Cerebellar nuclear complex (tissue), 1 donor: ENCODE measurements at regions not wholly inside any gene's neighbourhood (a gene's known extent, or its start where the extent isn't known, plus 50 kb on each side); places are given as distances from the start of the nearest gene placed in this dataset.
"Not testable (repeated sequence)": the region's sequence is repeated elsewhere in the genome, so short reads cannot be mapped to it uniquely, and the experiment has no call there.

Experiments
- DNase-seq, 2 experiments: peaks; one replicate each; lab custom pipeline; 2025; lab: John Stamatoyannopoulos, UW

DNA sequence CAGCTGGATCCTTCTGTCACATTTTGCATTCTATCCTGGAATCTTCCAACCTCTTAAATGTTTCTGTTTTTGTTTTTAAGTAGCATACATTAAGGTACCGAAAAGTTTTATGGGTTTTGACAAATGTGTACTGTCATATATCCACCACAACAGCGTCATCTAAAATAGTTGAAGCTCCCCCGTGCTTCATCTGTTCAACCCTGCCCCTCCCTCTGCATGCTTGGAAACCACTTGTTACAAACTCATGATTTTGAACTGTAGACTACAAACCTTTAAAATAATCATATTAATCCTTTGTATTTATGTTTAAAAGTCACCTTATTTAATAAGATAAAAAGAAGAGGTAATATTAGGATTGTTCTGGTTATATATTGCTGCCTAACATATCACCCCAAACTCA, 182.8 kb upstream of the SMIM30 start:
- no peak for DNase-seq

GRCh38 chr7:113299748-113300147, 181.4 kb upstream of the SMIM30 start:
- DNase-seq: no peak

GRCh38 chr7:113298501-113298900, 180.1 kb upstream of the SMIM30 start:
- DNase-seq: no peak

- DNase-seq: no peak
Observed at GRCh38 chr7:113294750-113295149, 176.4 kb upstream of the SMIM30 start.

DNA sequence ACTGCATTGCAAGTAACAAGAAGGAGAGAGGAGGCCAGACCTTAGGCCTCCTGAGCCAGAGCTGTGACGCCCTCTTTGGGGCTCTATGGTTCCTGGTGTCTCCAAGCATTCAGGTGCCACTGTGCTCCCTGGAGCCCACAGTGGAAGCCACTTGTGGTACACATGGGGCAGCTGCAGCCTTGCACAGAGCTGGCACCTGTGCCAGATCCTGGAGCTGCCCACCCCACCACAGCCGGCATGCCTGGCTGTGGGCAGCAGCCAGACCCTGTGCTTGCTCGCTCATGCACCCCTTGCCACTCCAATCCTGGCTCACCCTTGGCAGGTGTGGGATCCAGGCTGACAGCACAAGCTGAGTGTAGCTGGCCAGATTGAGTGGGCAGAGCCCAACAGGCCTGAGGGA, 173.8 kb upstream of the SMIM30 start:
- DNase-seq: no peak

GRCh38 chr7:113291058-113291457, 172.7 kb upstream of the SMIM30 start:
- no peak for DNase-seq

DNA sequence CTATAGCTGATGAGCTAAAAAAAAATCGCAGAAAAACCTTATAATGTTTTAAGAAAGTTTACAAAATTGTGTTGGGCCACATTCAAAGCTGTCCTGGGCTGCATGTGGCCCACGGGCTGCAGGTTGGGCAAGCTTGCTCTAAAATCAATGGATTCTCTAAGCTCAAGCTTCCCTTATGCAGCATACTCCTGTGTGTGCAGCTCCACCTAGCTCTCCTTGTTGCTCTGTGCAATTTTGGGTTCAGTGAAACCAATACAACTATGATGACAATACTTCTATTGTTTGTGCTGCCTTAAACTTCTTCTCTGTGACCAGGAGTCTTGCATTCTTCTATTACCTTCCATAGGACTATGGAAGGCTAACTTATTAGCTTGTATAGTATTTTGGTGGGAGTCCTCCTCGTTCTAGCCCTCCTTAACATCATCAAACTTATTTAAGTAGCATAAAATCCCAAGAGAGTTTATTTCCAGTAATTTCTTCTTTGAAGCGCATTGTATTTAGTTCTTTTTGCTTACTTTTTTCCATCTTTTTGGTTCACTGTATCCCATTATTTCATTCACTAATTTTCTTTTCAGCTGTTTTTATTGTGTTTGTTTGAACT, 170.9 kb upstream of the SMIM30 start:
- DNase-seq: no peak

GRCh38 chr7:113285411-113285810, 167.1 kb upstream of the SMIM30 start:
- no peak for DNase-seq

DNA sequence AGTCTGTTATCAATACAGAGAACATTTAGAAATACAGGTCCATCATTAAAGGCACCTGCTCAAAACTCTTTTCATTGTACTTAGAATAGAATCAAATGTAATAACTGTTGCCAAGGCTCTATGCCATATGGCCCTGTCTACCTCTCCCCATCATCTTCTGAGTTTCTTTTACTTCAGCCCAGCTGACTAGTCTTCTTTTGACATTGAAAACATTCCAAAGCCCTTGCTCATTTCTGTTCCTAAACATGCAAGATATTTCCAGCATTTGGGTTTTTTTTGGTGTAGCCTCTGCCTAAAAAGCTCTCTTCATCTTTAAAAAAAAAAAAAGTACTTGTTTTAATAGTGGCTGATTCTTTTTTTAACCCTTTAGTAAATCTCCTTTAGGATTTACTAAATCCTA, 165.5 kb upstream of the SMIM30 start:
- DNase-seq: no peak

GRCh38 chr7:113282875-113283274, 164.5 kb upstream of the SMIM30 start:
- no peak for DNase-seq

GRCh38 chr7:113281223-113281622, 162.9 kb upstream of the SMIM30 start:
- DNase-seq: no peak

DNA sequence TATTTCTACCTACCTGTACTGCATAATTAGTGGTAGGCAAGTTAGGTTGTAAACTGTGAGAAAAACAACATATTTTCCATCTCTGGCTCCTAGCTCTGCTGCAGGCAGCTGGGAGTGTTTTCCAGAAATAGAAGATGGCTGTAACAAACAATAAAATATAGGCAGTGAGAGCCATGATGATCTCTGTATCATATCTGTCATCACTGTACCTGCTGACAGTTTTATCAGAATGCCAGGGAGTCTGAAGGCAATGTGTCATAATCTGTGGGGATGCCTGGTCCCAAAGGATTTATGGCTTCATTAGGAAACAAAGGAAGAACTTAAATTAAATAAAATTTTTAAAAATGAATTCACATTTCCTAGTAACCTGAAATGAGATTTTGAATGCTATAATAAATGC, 160.9 kb upstream of the SMIM30 start:
- DNase-seq: no peak

GRCh38 chr7:113270790-113271189, 152.4 kb upstream of the SMIM30 start:
- DNase-seq: no peak

DNA sequence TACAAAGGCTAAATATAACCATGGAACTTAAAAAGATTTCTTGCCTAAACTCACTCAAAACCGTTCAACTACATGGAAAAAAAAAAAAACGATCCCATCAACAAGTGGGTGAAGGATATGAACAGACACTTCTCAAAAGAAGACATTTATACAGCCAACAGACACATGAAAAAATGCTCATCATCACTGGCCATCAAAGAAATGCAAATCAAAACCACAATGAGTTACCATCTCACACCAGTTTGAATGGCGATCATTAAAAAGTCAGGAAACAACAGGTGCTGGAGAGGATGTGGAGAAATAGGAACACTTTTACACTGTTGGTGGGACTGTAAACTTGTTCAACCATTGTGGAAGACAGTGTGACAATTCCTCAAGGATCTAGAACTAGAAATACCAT, 151.2 kb upstream of the SMIM30 start:
- not testable (repeated sequence) for DNase-seq

GRCh38 chr7:113268757-113269156, 150.4 kb upstream of the SMIM30 start:
- DNase-seq: no peak

DNA sequence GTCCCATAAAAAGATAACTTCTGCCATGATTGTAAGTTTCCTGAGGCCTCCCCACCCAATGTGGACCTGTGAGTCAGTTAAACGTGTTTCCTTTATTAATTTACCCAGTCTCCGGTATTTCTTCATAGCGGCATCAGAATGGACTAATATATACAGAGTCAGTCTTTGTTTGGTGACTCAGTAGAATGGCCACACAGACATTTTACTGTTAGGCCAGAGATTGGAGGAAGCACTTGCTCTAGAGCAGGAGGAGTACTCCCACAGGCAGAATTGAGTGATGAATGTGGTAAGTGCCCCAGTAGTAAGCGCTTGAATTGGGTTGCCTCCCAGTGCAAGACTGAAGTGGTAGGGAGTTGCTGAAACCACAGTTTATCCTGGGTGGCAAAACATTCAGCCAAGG, 149.5 kb upstream of the SMIM30 start:
- DNase-seq: no peak

- no peak for DNase-seq
Observed at GRCh38 chr7:113267271-113267670, 148.9 kb upstream of the SMIM30 start.

DNA sequence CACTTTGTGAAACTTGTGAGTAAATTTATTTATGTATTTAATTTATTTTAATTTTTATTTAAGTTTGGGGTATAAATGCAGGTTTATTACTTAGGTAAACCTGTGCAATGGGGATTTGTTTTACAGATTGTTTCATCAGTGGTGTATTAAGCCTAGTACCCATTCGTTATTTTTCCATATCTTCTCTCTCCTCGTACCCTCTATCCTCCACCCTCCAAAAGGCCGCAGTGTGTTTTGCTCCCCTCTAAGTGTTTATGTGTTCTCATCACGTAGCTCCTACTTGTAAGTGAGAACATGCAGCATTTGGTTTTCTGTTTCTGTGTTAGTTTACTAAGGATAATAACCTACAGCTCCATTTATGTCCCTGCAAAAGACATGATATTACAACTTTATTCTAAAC, 145.4 kb upstream of the SMIM30 start:
- no peak for DNase-seq

DNA sequence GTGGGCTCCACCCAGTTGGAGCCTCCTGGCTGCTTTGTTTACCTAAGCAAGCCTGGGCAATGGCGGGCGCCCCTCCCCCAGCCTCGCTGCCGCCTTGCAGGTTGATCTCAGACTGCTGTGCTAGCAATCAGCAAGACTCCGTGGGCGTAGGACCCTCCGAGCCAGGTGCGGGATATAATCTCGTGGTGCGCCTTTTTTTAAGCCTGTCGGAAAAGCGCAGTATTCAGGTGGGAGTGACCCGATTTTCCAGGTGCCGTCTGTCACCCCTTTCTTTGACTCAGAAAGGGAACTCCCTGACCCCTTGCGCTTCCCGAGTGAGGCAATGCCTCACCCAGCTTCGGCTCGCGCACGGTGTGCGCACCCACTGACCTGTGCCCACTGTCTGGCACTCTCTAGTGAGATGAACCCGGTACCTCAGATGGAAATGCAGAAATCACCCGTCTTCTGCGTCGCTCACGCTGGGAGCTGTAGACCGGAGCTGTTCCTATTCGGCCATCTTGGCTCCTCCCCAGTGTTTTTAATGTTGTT, 144.9 kb upstream of the SMIM30 start:
- not testable (repeated sequence) for DNase-seq

- DNase-seq: no peak
Observed at GRCh38 chr7:113256883-113257531, 138.7 kb upstream of the SMIM30 start.

GRCh38 chr7:113247198-113247597, 128.8 kb upstream of the SMIM30 start:
- DNase-seq: no peak

DNA sequence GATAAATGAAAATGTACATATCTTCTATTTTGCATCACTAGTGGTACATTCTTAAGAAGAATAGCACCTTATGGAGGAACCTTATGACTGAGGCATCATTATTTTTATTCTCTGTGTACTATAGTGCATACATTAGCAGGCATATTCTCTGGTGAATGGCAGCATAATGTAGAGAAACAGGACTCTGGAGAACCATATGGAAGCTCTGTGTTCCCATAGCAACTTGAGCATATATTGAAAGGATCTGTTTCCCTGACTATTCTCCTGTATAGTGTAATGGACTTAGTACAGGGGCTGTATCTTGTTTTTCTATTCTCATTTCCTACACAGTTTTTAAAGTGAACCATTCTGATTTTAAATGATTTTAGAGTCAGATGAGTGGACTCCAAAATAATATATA, 128.4 kb upstream of the SMIM30 start:
- DNase-seq: no peak

- no peak for DNase-seq
Observed at GRCh38 chr7:113232885-113233284, 114.5 kb upstream of the SMIM30 start.

GRCh38 chr7:113230691-113231090, 112.3 kb upstream of the SMIM30 start:
- no peak for DNase-seq
